Fibroblast of skin of left biceps (primary cell): ENCODE measurements at regions not wholly inside any gene's neighbourhood (a gene's known extent, or its start where the extent isn't known, plus 50 kb on each side); places are given as distances from the start of the nearest gene placed in this dataset.
A peak's percentile ranks its signal among the peaks of the same experiment; 100 is the strongest.

Experiments used
- DNase-seq, 2 experiments: peaks; one replicate each; pipeline ENCODE4 v3.0.0-alpha.2; 2013; ENCODE audit warnings: low read depth in 2 of 2

GRCh38 chr4:138756519-138756918 is 259.1 kb upstream of the NOCT start:
- no peak for DNase-seq

- peak; percentile 57 to 62 for DNase-seq
These were observed 264.3 kb upstream of the NOCT start for GRCh38 chr4:138751309-138751708.

- no peak for DNase-seq
These were observed 266.3 kb upstream of the NOCT start for GRCh38 chr4:138749303-138749702.

- no peak for DNase-seq
These were observed 273.7 kb upstream of the NOCT start for GRCh38 chr4:138741766-138742377.

- DNase-seq, result no peak
These were observed 274.5 kb upstream of the NOCT start for GRCh38 chr4:138740816-138741745.

GRCh38 chr4:138736362-138736761 is 279.2 kb upstream of the NOCT start:
- DNase-seq, result no peak

- peak; percentile 32 to 38 for DNase-seq
These were observed 280.8 kb upstream of the NOCT start for GRCh38 chr4:138734746-138735145.

GRCh38 chr4:138728566-138728965 is 287.0 kb upstream of the NOCT start:
- DNase-seq, result no peak

GRCh38 chr4:138727731-138728130 is 287.9 kb upstream of the NOCT start:
- no peak for DNase-seq

GRCh38 chr4:138724530-138724929 is 291.1 kb upstream of the NOCT start:
- DNase-seq, result no peak

- DNase-seq, result no peak
These were observed 298.8 kb upstream of the NOCT start for GRCh38 chr4:138716559-138717335.

- DNase-seq, result no peak
These were observed 305.3 kb upstream of the NOCT start for GRCh38 chr4:138710297-138710696.

GRCh38 chr4:138709859-138710258 is 305.7 kb upstream of the NOCT start:
- no peak for DNase-seq

GRCh38 chr4:138707746-138708677 is 307.6 kb upstream of the NOCT start:
- no peak for DNase-seq

GRCh38 chr4:138706201-138706600 is 309.4 kb upstream of the NOCT start:
- no peak for DNase-seq

- DNase-seq, result no peak
These were observed 313.3 kb upstream of the NOCT start for GRCh38 chr4:138702190-138702824.

GRCh38 chr4:138698641-138699040 is 316.9 kb upstream of the NOCT start:
- DNase-seq, result no peak

GRCh38 chr4:138697851-138698250 is 317.7 kb upstream of the NOCT start:
- peak; percentile 36 to 49 for DNase-seq

GRCh38 chr4:138696771-138697170 is 318.8 kb upstream of the NOCT start:
- no peak for DNase-seq

GRCh38 chr4:138696058-138696457 is 319.5 kb upstream of the NOCT start:
- no peak for DNase-seq

GRCh38 chr4:138693526-138693925 is 322.1 kb upstream of the NOCT start:
- no peak for DNase-seq
